ENCODE measurements at regions not wholly inside any gene's neighbourhood (a gene's known extent, or its start where the extent isn't known, plus 50 kb on each side); places are given as distances from the start of the nearest gene placed in this dataset.

DNA sequence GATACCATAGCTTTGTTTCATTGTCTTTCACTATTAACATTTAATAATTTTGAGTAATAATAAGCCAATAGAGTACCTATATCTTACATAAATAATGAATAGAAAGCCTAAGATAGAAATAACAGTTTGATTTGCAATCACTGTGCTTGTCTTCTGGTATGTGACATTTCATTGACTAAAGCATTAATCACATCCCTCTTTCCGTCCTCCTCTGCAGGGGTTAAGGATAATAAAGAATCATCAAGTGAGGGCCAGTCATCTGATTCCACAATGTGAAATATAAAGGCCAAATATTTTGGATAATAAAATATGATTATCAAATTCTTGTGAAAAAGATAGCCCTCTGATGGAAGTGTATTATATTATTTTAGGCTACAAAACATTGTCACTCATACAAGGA is 2073.4 kb downstream of the ARAP2 start:
- no peaks in the 10 kb centered on the region for H3K36me3 Mint-ChIP-seq (ENCODE audit: insufficient read depth, unreplicated experiment)

GRCh38 chr4:34176609-34177008 is 2067.7 kb downstream of the ARAP2 start:
- DNase-seq, result no peak
- Mint-ChIP-seq H3K9me3 (ENCODE audit: unreplicated experiment) (no peaks in the 10 kb centered on the region), H3K4me3 (ENCODE audit: unreplicated experiment) (no peak overlapping the region), H3K27ac (ENCODE audit: unreplicated experiment) (no peak overlapping the region), H3K36me3 (ENCODE audit: insufficient read depth, unreplicated experiment) (no peaks in the 10 kb centered on the region), H3K27me3 (ENCODE audit: insufficient read depth, unreplicated experiment) (no peaks in the 10 kb centered on the region), H3K4me1 (ENCODE audit: low read depth, unreplicated experiment) (no peaks in the 10 kb centered on the region)
- ChIA-PET POLR2A (no interaction called here), CTCF (no interaction called here)
- intact Hi-C loops (cut with micrococcal nuclease; ENCODE audit: unreplicated experiment), result no loop called here
- TF ChIP-seq CTCF (IDR thresholded peaks at IDR 0.05; ENCODE audit: insufficient read depth in 1 of 2, low read depth in 1 of 2, low read length in 1 of 2, severe bottlenecking in 1 of 2, unreplicated experiment in 1 of 2), result no peak
- no TSS peak for BruUV-seq (replicated peaks)
- Histone ChIP-seq H3K9me3 (no peaks in the 10 kb centered on the region), H3K4me1 (no peaks in the 10 kb centered on the region), H3K27me3 (replicated peaks; ENCODE audit: control insufficient read depth, insufficient read depth, low read length) (no peaks in the 10 kb centered on the region), H3K36me3 (ENCODE audit: control insufficient read depth, insufficient read depth, low read length) (no peaks in the 10 kb centered on the region), H3K4me3 (ENCODE audit: low read depth, low read length) (no peak overlapping the region)

More for the DNA sequence above, 2073.4 kb downstream of the ARAP2 start:
- ChIA-PET CTCF (no interaction called here), POLR2A (no interaction called here)
- no peak for DNase-seq
- BruUV-seq (replicated peaks), result no TSS peak
- H3K4me1 Mint-ChIP-seq (ENCODE audit: low read depth, unreplicated experiment), result no peaks in the 10 kb centered on the region
- intact Hi-C loops (cut with micrococcal nuclease; ENCODE audit: unreplicated experiment), result no loop called here
- no peaks in the 10 kb centered on the region for H3K27me3 Mint-ChIP-seq (ENCODE audit: insufficient read depth, unreplicated experiment)
- H3K27ac Mint-ChIP-seq (ENCODE audit: unreplicated experiment), result no peak overlapping the region
- Histone ChIP-seq H3K4me3 (ENCODE audit: low read depth, low read length) (no peak overlapping the region), H3K36me3 (ENCODE audit: control insufficient read depth, insufficient read depth, low read length) (no peaks in the 10 kb centered on the region), H3K9me3 (no peaks in the 10 kb centered on the region), H3K4me1 (no peaks in the 10 kb centered on the region), H3K27me3 (replicated peaks; ENCODE audit: control insufficient read depth, insufficient read depth, low read length) (no peaks in the 10 kb centered on the region)
- H3K9me3 Mint-ChIP-seq (ENCODE audit: unreplicated experiment), result no peaks in the 10 kb centered on the region
- H3K4me3 Mint-ChIP-seq (ENCODE audit: unreplicated experiment), result no peak overlapping the region
- no peak for TF ChIP-seq CTCF (IDR thresholded peaks at IDR 0.05; ENCODE audit: insufficient read depth in 1 of 2, low read depth in 1 of 2, low read length in 1 of 2, severe bottlenecking in 1 of 2, unreplicated experiment in 1 of 2)

DNA sequence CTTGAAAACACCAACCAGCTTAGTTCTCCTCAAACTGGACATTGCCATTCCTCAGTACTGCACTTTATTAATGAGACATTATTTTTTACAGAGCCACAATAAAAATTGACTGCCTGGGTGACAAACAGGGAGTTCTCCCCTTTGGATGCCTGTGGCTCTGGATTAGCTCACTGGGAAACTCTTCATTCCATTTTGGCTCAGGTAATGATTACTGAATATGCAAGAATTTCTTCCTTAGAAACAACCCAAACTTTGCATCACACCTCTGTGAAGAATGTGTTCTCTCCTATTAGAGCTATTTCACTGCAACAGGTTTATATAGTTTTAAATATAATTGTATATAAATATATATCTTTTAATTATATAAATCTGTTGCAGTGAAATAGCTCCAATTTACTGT is 2065.8 kb downstream of the ARAP2 start:
- no peaks in the 10 kb centered on the region for H3K9me3 Mint-ChIP-seq (ENCODE audit: unreplicated experiment)
- BruUV-seq (replicated peaks), result no TSS peak
- H3K36me3 Mint-ChIP-seq (ENCODE audit: insufficient read depth, unreplicated experiment), result no peaks in the 10 kb centered on the region
- ChIA-PET CTCF (no interaction called here), POLR2A (no interaction called here)
- Histone ChIP-seq H3K36me3 (ENCODE audit: control insufficient read depth, insufficient read depth, low read length) (no peaks in the 10 kb centered on the region), H3K9me3 (no peaks in the 10 kb centered on the region), H3K4me1 (no peaks in the 10 kb centered on the region), H3K4me3 (ENCODE audit: low read depth, low read length) (no peak overlapping the region), H3K27me3 (replicated peaks; ENCODE audit: control insufficient read depth, insufficient read depth, low read length) (no peaks in the 10 kb centered on the region)
- no peak for TF ChIP-seq CTCF (IDR thresholded peaks at IDR 0.05; ENCODE audit: insufficient read depth in 1 of 2, low read depth in 1 of 2, low read length in 1 of 2, severe bottlenecking in 1 of 2, unreplicated experiment in 1 of 2)
- no peak for DNase-seq
- intact Hi-C loops (cut with micrococcal nuclease; ENCODE audit: unreplicated experiment), result no loop called here
- H3K4me1 Mint-ChIP-seq (ENCODE audit: low read depth, unreplicated experiment), result no peaks in the 10 kb centered on the region
- H3K4me3 Mint-ChIP-seq (ENCODE audit: unreplicated experiment), result no peak overlapping the region
- H3K27me3 Mint-ChIP-seq (ENCODE audit: insufficient read depth, unreplicated experiment), result no peaks in the 10 kb centered on the region
- H3K27ac Mint-ChIP-seq (ENCODE audit: unreplicated experiment), result no peak overlapping the region

Data from Caco-2 (cell line).